MCF 10A (cell line): ENCODE measurements at regions not wholly inside any gene's neighbourhood (a gene's known extent, or its start where the extent isn't known, plus 50 kb on each side); places are given as distances from the start of the nearest gene placed in this dataset.

ENCODE experiments used
- BruUV-seq: library from RNA; stranded (reverse); fragments of 400-500 nt; replicated peaks from 2 replicates; lab custom pipeline; 2021; lab: Mats Ljungman, UMichigan
- CTCF ChIA-PET: fragments of 300-600 bp; sonication (Branson Sonifier 250); formaldehyde crosslinking; extraction: SDS; loops from one replicate; lab custom pipeline; 2021; ENCODE audit warnings: antibody characterized with exemption, inconsistent platforms; lab: Yijun Ruan, JAX
- POLR2A ChIA-PET: fragments of 300-600, 350-650 bp; sonication (Branson Sonifier 250); formaldehyde crosslinking; extraction: SDS; loops from one replicate; lab custom pipeline; 2020; ENCODE audit warnings: antibody characterized with exemption, inconsistent platforms; lab: Yijun Ruan, JAX
- DNase-seq: peaks from one replicate; pipeline ENCODE4 v3.0.0-alpha.2; 2018; ENCODE audit not compliant: unreplicated experiment
- H3K27ac Mint-ChIP-seq: one replicate; pipeline ENCODE4 v1.8.0; 2022; ENCODE audit warnings: mild to moderate bottlenecking, low read depth, mixed read lengths; ENCODE audit not compliant: unreplicated experiment
- H3K27me3 Mint-ChIP-seq: one replicate; pipeline ENCODE4 v1.8.0; 2022; ENCODE audit warnings: mixed read lengths; ENCODE audit not compliant: insufficient read depth, unreplicated experiment
- H3K36me3 Mint-ChIP-seq: one replicate; pipeline ENCODE4 v1.8.0; 2022; ENCODE audit warnings: mild to moderate bottlenecking, moderate library complexity, mixed read lengths; ENCODE audit not compliant: insufficient read depth, unreplicated experiment
- H3K4me1 Mint-ChIP-seq: one replicate; pipeline ENCODE4 v1.8.0; 2022; ENCODE audit warnings: mixed read lengths; ENCODE audit not compliant: insufficient read depth, unreplicated experiment
- H3K4me3 Mint-ChIP-seq: one replicate; pipeline ENCODE4 v1.8.0; 2022; ENCODE audit warnings: mild to moderate bottlenecking, moderate library complexity, mixed read lengths; ENCODE audit not compliant: unreplicated experiment
- H3K9me3 Mint-ChIP-seq: one replicate; pipeline ENCODE4 v1.8.0; 2022; ENCODE audit warnings: mixed read lengths; ENCODE audit not compliant: unreplicated experiment
- intact Hi-C: fragments of 100-400 bp; cut with micrococcal nuclease; formaldehyde crosslinking; loops from 2 replicates; pipeline ENCODE4 v1.14.1; 2022
- TF ChIP-seq, protein P1 (sequence below): fragments of 200-600 bp; IDR thresholded peaks from one replicate; pipeline ENCODE4 v1.8.0; 2022; ENCODE audit warnings: antibody characterized with exemption, mild to moderate bottlenecking; ENCODE audit not compliant: unreplicated experiment

DNA sequence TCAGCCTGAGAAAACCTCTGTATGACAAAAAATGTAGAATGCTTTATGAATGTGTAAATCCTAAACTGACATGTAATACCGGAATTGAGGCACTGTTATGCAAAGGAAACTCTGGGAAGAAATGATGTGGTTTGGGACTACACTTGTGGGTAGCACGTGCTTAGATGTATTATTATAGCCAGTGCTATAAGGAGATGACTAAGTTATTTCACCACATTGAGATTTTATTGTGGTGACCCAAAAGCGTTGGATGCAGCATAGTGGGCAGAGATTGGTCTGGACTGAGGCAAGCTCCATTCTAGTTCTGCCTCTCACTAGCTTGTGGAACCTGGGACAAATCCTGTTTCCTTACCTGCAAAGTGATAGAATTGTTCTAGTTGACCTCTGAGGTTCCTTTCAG, 172.2 kb downstream of the SNAPC1 start:
- H3K27me3 Mint-ChIP-seq, result no peaks in the 10 kb centered on the region
- H3K9me3 Mint-ChIP-seq, result no peaks in the 10 kb centered on the region
- intact Hi-C loops, result no loop called here
- CTCF ChIA-PET, result no interaction called here
- no peaks in the 10 kb centered on the region for H3K36me3 Mint-ChIP-seq
- peak; percentile 88 for DNase-seq
- TF ChIP-seq, protein P1, sequence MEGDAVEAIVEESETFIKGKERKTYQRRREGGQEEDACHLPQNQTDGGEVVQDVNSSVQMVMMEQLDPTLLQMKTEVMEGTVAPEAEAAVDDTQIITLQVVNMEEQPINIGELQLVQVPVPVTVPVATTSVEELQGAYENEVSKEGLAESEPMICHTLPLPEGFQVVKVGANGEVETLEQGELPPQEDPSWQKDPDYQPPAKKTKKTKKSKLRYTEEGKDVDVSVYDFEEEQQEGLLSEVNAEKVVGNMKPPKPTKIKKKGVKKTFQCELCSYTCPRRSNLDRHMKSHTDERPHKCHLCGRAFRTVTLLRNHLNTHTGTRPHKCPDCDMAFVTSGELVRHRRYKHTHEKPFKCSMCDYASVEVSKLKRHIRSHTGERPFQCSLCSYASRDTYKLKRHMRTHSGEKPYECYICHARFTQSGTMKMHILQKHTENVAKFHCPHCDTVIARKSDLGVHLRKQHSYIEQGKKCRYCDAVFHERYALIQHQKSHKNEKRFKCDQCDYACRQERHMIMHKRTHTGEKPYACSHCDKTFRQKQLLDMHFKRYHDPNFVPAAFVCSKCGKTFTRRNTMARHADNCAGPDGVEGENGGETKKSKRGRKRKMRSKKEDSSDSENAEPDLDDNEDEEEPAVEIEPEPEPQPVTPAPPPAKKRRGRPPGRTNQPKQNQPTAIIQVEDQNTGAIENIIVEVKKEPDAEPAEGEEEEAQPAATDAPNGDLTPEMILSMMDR, result no peak
- BruUV-seq, result no TSS peak
- H3K27ac Mint-ChIP-seq, result peak overlapping the region; percentile 46
- POLR2A ChIA-PET, result no interaction called here
- peaks cover 6% of the 10 kb centered on the region for H3K4me1 Mint-ChIP-seq
- no peak overlapping the region for H3K4me3 Mint-ChIP-seq

DNA sequence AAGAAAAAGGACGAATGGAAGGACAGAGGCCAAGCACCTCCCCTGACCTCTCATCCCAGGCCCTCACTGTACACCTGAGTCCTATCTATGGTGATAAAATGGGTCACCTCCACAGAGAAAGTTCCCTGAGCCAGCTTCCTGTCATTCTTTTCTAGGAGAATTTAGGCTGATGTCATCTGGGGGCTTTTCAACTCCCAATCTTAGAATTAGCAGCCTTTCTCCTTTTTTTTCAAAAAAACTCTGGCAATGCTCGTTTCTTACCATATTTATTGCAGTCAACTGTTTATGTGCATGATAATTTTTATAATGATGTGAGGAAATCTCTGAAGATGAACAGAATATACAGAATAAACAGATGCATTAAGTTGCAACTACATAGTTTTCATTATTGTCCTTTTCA, 177.6 kb downstream of the SNAPC1 start:
- H3K27me3 Mint-ChIP-seq, result no peaks in the 10 kb centered on the region
- BruUV-seq, result no TSS peak

DNA sequence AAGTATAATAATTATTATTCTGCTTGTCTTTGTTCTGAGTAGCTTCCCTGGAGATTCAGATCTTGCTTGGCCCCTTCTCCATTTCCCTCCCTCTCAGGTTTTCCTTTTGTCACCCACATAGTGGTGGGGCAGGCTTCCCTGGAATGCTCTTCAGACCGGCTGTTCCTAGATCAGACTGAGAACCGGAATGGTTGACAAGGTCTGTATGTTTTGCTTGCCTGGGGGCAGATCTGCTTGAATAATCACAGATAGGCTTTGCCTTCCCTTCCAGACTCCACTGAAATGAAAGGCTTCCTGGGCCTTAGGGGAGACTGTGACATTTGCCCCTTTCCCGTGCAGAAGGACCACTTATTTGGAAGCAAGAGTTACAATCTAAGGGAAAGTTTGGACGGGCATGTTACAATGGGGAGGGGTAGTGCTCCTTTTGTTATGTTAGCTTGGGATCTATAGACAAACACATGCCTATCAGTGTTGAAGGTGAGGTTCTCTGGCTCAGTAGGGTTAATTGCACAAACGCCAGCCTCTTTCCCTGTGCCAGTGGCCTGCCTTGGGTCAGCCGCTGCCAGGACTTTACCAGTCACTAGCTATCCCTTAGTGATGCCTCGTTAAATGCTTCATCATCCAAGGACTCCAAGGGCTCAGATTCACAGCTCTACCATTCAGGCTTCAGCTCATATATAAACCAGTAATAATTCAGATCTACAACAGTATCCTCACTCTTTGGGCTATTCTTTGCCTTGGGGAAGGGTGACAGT, 178.6 kb downstream of the SNAPC1 start:
- ChIA-PET POLR2A (no interaction called here), CTCF (interaction anchor here (0.5 to 1.0 kb wide), 2 partner anchors 159 to 185 kb away, joined by 3 to 4 read pairs; no protein-coding TSS in a partner anchor)
- DNase-seq, result no peak
- no peaks in the 10 kb centered on the region for H3K36me3 Mint-ChIP-seq
- no peak overlapping the region for H3K4me3 Mint-ChIP-seq
- no peaks in the 10 kb centered on the region for H3K9me3 Mint-ChIP-seq
- TF ChIP-seq, protein P1, result no peak
- H3K27me3 Mint-ChIP-seq, result no peaks in the 10 kb centered on the region
- BruUV-seq, result no TSS peak
- H3K27ac Mint-ChIP-seq, result no peak overlapping the region
- peaks cover 5% of the 10 kb centered on the region for H3K4me1 Mint-ChIP-seq
- intact Hi-C loops, result no loop called here

More for the DNA sequence above, 177.6 kb downstream of the SNAPC1 start:
- no peak overlapping the region for H3K27ac Mint-ChIP-seq
- no peak for DNase-seq
- no peaks in the 10 kb centered on the region for H3K9me3 Mint-ChIP-seq
- POLR2A ChIA-PET, result no interaction called here
- intact Hi-C loops, result no loop called here
- peaks cover 5% of the 10 kb centered on the region for H3K4me1 Mint-ChIP-seq
- CTCF ChIA-PET, result interaction anchor here (1.0 kb wide), 1 partner anchor 186 kb away, joined by 3 read pairs; no protein-coding TSS in a partner anchor
- H3K36me3 Mint-ChIP-seq, result no peaks in the 10 kb centered on the region
- TF ChIP-seq, protein P1, result no peak
- no peak overlapping the region for H3K4me3 Mint-ChIP-seq

DNA sequence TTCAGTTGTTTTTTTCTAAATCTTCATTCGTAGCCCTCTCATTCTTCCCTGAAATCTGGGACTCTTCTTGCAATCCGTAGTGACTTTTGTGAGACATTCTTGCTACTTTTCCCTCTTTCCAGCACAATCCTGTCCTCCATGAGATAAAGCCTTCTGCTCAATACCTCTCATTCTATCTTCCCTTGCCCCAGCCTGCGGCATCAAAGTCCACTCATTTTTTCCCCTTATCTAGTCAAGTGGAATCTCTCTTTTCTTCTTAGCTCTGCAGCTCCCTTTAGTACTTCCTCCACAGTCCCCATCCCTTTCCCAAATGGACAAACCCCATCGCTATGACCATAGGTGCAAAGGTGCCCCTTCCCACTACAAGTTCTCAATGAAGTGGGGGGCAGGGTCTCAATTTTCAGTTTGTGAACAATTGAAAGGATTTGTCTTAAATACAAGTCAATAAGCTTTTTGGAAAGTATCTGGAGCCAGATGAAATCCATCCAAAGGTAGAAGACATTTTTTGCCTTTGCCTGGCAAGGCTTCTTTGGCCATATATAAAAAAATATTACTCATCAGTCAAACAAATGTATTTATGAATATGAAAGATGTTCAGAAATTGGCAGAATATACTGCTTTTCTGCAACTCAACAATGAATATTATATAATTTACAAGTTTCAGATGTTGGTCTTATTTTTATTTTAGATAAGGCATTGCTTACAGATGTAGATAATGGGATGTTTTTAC, 179.4 kb downstream of the SNAPC1 start:
- no peak for DNase-seq
- Mint-ChIP-seq H3K36me3 (no peaks in the 10 kb centered on the region), H3K4me1 (peaks cover 5% of the 10 kb centered on the region), H3K4me3 (no peak overlapping the region), H3K27me3 (no peaks in the 10 kb centered on the region), H3K9me3 (no peaks in the 10 kb centered on the region), H3K27ac (no peak overlapping the region)
- CTCF ChIA-PET, result interaction anchor here (0.6 kb wide), 1 partner anchor 19 kb away, joined by 3 read pairs; no protein-coding TSS in a partner anchor
- no TSS peak for BruUV-seq
- POLR2A ChIA-PET, result no interaction called here
- intact Hi-C loops, result no loop called here
- TF ChIP-seq, protein P1, result no peak
